Fibroblast of lung (primary cell): ENCODE measurements at regions not wholly inside any gene's neighbourhood (a gene's known extent, or its start where the extent isn't known, plus 50 kb on each side); places are given as distances from the start of the nearest gene placed in this dataset.

Source experiments
- CTCF ChIP-seq, 2 donors: IDR thresholded peaks in 1 of 2; conservative IDR thresholded peaks in 1 of 2; 1 replicate in 1 of 2; 2 replicates in 1 of 2; pipeline ENCODE4 v1.5.1; 2011 to 2012; ENCODE audit warnings: low read length in 2 of 2, control low read depth in 1 of 2, inconsistent platforms in 1 of 2, low read depth in 1 of 2, mild to moderate bottlenecking in 1 of 2
- EZH2 ChIP-seq: IDR thresholded peaks from 2 replicates; pipeline ENCODE4 v1.5.1; 2012; ENCODE audit warnings: low read length, control low read depth, mild to moderate bottlenecking; ENCODE audit errors: missing control alignments

DNA sequence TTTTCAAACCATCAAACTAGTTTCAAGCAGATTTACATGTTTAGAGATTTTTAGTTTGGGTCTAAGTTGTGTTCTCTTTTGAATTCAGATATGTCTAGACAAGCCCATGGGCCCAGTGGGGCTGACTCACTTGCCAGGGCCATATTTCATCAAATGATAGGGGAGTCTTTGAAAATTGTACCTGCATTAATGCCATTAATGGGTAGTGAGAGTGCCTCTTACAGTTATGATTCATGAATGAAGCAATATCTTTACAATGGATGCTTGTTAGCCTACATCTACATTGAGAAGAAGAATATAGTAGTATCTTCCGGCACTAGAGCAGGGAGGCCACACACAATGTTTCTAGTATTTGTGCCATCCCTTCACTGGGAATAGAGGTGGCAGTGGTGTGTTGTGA lies 174.2 kb upstream of the E2F7 start:
- TF ChIP-seq CTCF (conservative IDR thresholded peaks at IDR 0.05 in 1 of 2, IDR thresholded peaks at IDR 0.05 in 1 of 2; ENCODE audit: low read depth in 1 of 2, low read length in 2 of 2) (no peak), EZH2 (no peak)
